ENCODE measurements at regions not wholly inside any gene's neighbourhood (a gene's known extent, or its start where the extent isn't known, plus 50 kb on each side); places are given as distances from the start of the nearest gene placed in this dataset.

- TF ChIP-seq TCF4 (CRISPR knock-in tag; IDR thresholded peaks at IDR 0.05; ENCODE audit: borderline replicate concordance) (no peak), ZFP3 (CRISPR knock-in tag; IDR thresholded peaks at IDR 0.05) (no peak), CREB5 (CRISPR knock-in tag; IDR thresholded peaks at IDR 0.05; ENCODE audit: low read depth) (no peak)
Measured at GRCh38 chr6:156700440-156701057, 76.6 kb upstream of the ARID1B start.
